CD1c-positive myeloid dendritic cell (primary cell): ENCODE measurements at regions not wholly inside any gene's neighbourhood (a gene's known extent, or its start where the extent isn't known, plus 50 kb on each side); places are given as distances from the start of the nearest gene placed in this dataset.

Experiments used
- DNase-seq: peaks from one replicate; pipeline ENCODE4 v3.0.0-alpha.2; 2016; ENCODE audit errors: extremely low spot score

- no peak for DNase-seq
Measured at GRCh38 chr9:13990994-13991393, 322.9 kb downstream of the NFIB start.

- no peak for DNase-seq
Measured at GRCh38 chr9:13990331-13990730, 323.6 kb downstream of the NFIB start.

- no peak for DNase-seq
Measured at GRCh38 chr9:13988944-13989343, 325.0 kb downstream of the NFIB start.

GRCh38 chr9:13983607-13984006 is 330.3 kb downstream of the NFIB start:
- DNase-seq, result no peak

- DNase-seq, result no peak
Measured at GRCh38 chr9:13979941-13980318, 334.0 kb downstream of the NFIB start.

GRCh38 chr9:13975611-13976290 is 338.2 kb downstream of the NFIB start:
- DNase-seq, result no peak

GRCh38 chr9:13974891-13975290 is 339.1 kb downstream of the NFIB start:
- no peak for DNase-seq

GRCh38 chr9:13971966-13972655 is 341.8 kb downstream of the NFIB start:
- no peak for DNase-seq

- DNase-seq, result no peak
Measured at GRCh38 chr9:13971415-13971814, 342.5 kb downstream of the NFIB start.

- no peak for DNase-seq
Measured at GRCh38 chr9:13970426-13970825, 343.5 kb downstream of the NFIB start.

GRCh38 chr9:13970018-13970417 is 343.9 kb downstream of the NFIB start:
- no peak for DNase-seq

GRCh38 chr9:13967438-13967837 is 346.5 kb downstream of the NFIB start:
- no peak for DNase-seq

- DNase-seq, result no peak
Measured at GRCh38 chr9:13967011-13967410, 346.9 kb downstream of the NFIB start.

GRCh38 chr9:13963005-13963653 is 350.8 kb downstream of the NFIB start:
- DNase-seq, result peak; percentile 25

GRCh38 chr9:13962006-13962405 is 351.9 kb downstream of the NFIB start:
- no peak for DNase-seq

GRCh38 chr9:13960011-13960765 is 353.8 kb downstream of the NFIB start:
- DNase-seq, result no peak

GRCh38 chr9:13958672-13959071 is 355.3 kb downstream of the NFIB start:
- no peak for DNase-seq

- no peak for DNase-seq
Measured at GRCh38 chr9:13957089-13957488, 356.9 kb downstream of the NFIB start.

- no peak for DNase-seq
Measured at GRCh38 chr9:13956107-13956506, 357.8 kb downstream of the NFIB start.

- DNase-seq, result no peak
Measured at GRCh38 chr9:13952906-13953305, 361.0 kb downstream of the NFIB start.

GRCh38 chr9:13948037-13948436 is 365.9 kb downstream of the NFIB start:
- DNase-seq, result no peak

- no peak for DNase-seq
Measured at GRCh38 chr9:13943176-13943575, 370.8 kb downstream of the NFIB start.
